ENCODE measurements at regions not wholly inside any gene's neighbourhood (a gene's known extent, or its start where the extent isn't known, plus 50 kb on each side); places are given as distances from the start of the nearest gene placed in this dataset.

DNA sequence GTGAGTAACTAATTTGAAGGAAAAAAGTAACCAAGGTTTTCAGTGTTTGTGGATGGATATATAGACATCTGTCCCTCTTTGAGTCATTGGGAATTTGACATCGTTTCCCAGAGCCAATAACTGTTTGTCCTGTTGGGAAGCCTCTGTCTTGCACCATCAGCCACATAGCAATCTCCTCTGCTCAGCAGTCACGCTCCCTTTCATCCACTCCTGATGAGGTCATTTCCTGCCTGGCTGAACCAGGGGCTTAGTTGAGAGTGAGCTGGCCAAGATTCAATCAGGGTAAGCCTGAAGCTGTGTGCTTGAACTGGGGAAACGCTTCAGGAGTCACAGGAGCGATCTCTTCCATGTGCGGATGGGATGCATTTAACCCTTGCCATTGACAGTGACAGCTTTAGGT is 121.5 kb upstream of the FOXQ1 start:
- H3K9me3 ChIP-seq (ENCODE audit: low read depth, low read length), result peaks cover 3% of the 10 kb centered on the region
- peak overlapping the region; percentile 58 for H3K4me2 ChIP-seq (ENCODE audit: insufficient read depth, low read length)
- H3K27ac ChIP-seq (ENCODE audit: low read depth, low read length), result peak overlapping the region; percentile 58
- no peaks in the 10 kb centered on the region for H4K20me1 ChIP-seq (ENCODE audit: insufficient read depth, low read length)
- H3K4me3 ChIP-seq (ENCODE audit: insufficient read depth, low read length), result no peak overlapping the region
- H3K27me3 ChIP-seq (ENCODE audit: insufficient read depth, low read length), result no peaks in the 10 kb centered on the region
- DNase-seq (ENCODE audit: insufficient read length, low spot score, missing footprints), result no peak
- H2AFZ ChIP-seq (ENCODE audit: low read length), result peak overlapping the region; percentile 78
- H3K79me2 ChIP-seq (ENCODE audit: insufficient read depth, low read length), result no peaks in the 10 kb centered on the region
- H3K4me1 ChIP-seq (ENCODE audit: insufficient read depth, low read length), result peaks cover 8% of the 10 kb centered on the region
- no peaks in the 10 kb centered on the region for H3K36me3 ChIP-seq (ENCODE audit: insufficient read depth, low read length)
- TF ChIP-seq, protein P1, sequence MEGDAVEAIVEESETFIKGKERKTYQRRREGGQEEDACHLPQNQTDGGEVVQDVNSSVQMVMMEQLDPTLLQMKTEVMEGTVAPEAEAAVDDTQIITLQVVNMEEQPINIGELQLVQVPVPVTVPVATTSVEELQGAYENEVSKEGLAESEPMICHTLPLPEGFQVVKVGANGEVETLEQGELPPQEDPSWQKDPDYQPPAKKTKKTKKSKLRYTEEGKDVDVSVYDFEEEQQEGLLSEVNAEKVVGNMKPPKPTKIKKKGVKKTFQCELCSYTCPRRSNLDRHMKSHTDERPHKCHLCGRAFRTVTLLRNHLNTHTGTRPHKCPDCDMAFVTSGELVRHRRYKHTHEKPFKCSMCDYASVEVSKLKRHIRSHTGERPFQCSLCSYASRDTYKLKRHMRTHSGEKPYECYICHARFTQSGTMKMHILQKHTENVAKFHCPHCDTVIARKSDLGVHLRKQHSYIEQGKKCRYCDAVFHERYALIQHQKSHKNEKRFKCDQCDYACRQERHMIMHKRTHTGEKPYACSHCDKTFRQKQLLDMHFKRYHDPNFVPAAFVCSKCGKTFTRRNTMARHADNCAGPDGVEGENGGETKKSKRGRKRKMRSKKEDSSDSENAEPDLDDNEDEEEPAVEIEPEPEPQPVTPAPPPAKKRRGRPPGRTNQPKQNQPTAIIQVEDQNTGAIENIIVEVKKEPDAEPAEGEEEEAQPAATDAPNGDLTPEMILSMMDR (IDR thresholded peaks at IDR 0.05; ENCODE audit: extremely low read depth, low read depth, low read length), result no peak

DNA sequence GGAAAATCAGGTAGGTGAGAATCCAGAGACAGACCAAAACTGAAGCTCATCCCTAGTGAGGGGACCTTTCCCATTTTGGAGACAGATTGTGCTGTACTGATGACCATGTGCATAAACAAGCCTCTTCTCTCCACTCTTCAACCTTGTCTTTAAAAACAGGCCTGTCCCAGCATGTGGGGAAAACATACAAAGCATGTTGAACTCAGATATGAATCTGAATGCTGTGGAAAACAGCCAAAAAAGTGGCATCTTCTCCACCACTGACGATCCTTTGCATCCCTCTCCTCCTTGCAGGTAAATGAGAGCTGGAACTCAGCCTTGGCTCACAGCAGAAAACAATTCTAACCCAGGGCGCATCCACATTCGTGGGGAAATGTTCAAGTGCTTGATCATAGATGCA is 123.7 kb upstream of the FOXQ1 start:
- H3K4me3 ChIP-seq (ENCODE audit: insufficient read depth, low read length), result no peak overlapping the region
- no peaks in the 10 kb centered on the region for H3K36me3 ChIP-seq (ENCODE audit: insufficient read depth, low read length)
- peaks cover 8% of the 10 kb centered on the region for H3K4me1 ChIP-seq (ENCODE audit: insufficient read depth, low read length)
- no peak for DNase-seq (ENCODE audit: insufficient read length, low spot score, missing footprints)
- TF ChIP-seq, protein P1 (IDR thresholded peaks at IDR 0.05; ENCODE audit: extremely low read depth, low read depth, low read length), result no peak
- H3K27me3 ChIP-seq (ENCODE audit: insufficient read depth, low read length), result no peaks in the 10 kb centered on the region
- H3K9me3 ChIP-seq (ENCODE audit: low read depth, low read length), result no peaks in the 10 kb centered on the region
- no peaks in the 10 kb centered on the region for H4K20me1 ChIP-seq (ENCODE audit: insufficient read depth, low read length)
- no peak overlapping the region for H3K4me2 ChIP-seq (ENCODE audit: insufficient read depth, low read length)
- H3K79me2 ChIP-seq (ENCODE audit: insufficient read depth, low read length), result no peaks in the 10 kb centered on the region
- no peak overlapping the region for H3K27ac ChIP-seq (ENCODE audit: low read depth, low read length)
- H2AFZ ChIP-seq (ENCODE audit: low read length), result no peak overlapping the region

DNA sequence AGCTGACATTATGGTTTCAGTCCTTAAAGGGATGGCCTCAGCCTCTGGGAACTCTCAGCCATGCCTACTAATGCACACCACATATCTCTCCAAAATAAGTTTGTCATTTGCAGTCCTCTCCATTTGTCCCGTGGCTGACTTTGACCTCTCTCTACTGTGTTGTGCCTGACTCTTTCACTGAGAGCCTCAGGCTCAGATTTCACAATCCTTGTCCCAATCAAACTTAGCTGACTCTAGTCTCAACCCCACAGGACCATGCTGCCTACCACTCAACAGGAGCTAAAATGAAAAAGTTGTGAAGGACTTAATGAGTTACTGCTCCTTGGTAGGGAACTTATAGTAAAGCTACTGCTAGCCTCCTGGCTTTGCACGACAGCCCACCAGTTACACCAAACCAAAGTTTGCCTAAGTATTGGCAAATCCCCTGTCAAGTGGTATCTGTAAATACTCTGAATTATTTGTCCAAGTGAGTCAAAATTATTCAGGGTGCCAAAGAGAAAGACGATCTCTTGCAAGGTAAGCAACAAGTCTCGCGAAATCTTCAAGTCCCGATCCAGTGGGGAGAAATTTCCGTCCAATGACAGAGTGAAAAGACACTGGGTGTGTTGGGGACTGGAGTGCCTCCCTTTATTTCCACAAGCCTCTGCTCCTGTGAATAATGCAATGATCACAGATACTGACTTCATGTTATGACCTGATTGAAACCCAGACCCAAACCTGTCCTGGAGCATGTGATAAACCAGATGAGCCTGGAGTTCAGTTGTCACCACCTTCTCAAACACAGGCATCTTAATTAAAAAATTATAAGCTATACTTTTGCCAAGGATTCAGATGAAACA is 124.4 kb upstream of the FOXQ1 start:
- Histone ChIP-seq H3K9me3 (ENCODE audit: low read depth, low read length) (no peaks in the 10 kb centered on the region), H3K27me3 (ENCODE audit: insufficient read depth, low read length) (no peaks in the 10 kb centered on the region), H3K4me2 (ENCODE audit: insufficient read depth, low read length) (no peak overlapping the region), H3K36me3 (ENCODE audit: insufficient read depth, low read length) (no peaks in the 10 kb centered on the region), H4K20me1 (ENCODE audit: insufficient read depth, low read length) (no peaks in the 10 kb centered on the region), H3K4me3 (ENCODE audit: insufficient read depth, low read length) (no peak overlapping the region), H2AFZ (ENCODE audit: low read length) (no peak overlapping the region), H3K4me1 (ENCODE audit: insufficient read depth, low read length) (peaks cover 8% of the 10 kb centered on the region), H3K27ac (ENCODE audit: low read depth, low read length) (no peak overlapping the region), H3K79me2 (ENCODE audit: insufficient read depth, low read length) (no peaks in the 10 kb centered on the region)
- TF ChIP-seq, protein P1 (IDR thresholded peaks at IDR 0.05; ENCODE audit: extremely low read depth, low read depth, low read length), result no peak
- no peak for DNase-seq (ENCODE audit: insufficient read length, low spot score, missing footprints)

DNA sequence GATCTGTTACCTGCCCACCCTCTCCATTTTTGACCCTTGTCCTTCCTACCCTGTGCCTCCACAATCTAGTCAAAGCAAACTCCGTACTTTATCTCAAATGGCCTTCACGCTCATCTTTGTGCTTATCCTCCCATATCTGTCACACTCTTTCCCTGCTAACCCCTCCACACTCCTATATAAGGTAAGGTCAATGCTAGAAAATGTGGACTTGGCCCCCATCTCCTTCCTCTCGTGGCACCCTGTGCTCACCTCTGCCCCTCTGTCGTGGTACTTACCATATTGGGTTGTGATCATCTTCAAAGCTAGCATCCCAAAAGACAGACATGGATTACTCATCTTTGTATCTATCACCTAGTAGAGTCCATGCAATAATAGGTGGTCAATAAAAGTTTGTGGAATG is 127.6 kb upstream of the FOXQ1 start:
- Histone ChIP-seq H3K4me3 (ENCODE audit: insufficient read depth, low read length) (no peak overlapping the region), H3K9me3 (ENCODE audit: low read depth, low read length) (no peaks in the 10 kb centered on the region), H3K27ac (ENCODE audit: low read depth, low read length) (no peak overlapping the region), H3K4me1 (ENCODE audit: insufficient read depth, low read length) (no peaks in the 10 kb centered on the region), H3K27me3 (ENCODE audit: insufficient read depth, low read length) (no peaks in the 10 kb centered on the region), H3K36me3 (ENCODE audit: insufficient read depth, low read length) (no peaks in the 10 kb centered on the region), H3K4me2 (ENCODE audit: insufficient read depth, low read length) (no peak overlapping the region), H2AFZ (ENCODE audit: low read length) (no peak overlapping the region), H4K20me1 (ENCODE audit: insufficient read depth, low read length) (no peaks in the 10 kb centered on the region), H3K79me2 (ENCODE audit: insufficient read depth, low read length) (no peaks in the 10 kb centered on the region)
- TF ChIP-seq, protein P1 (IDR thresholded peaks at IDR 0.05; ENCODE audit: extremely low read depth, low read depth, low read length), result no peak
- no peak for DNase-seq (ENCODE audit: insufficient read length, low spot score, missing footprints)

All from osteoblast (primary cell).